ENCODE measurements at regions not wholly inside any gene's neighbourhood (a gene's known extent, or its start where the extent isn't known, plus 50 kb on each side); places are given as distances from the start of the nearest gene placed in this dataset.

GRCh38 chr9:109861499-109861898 lies 81.5 kb downstream of the PALM2AKAP2 start:
- TF ChIP-seq ZFP3 (CRISPR knock-in tag; IDR thresholded peaks at IDR 0.05) (no peak), RARB (CRISPR knock-in tag; IDR thresholded peaks at IDR 0.05) (no peak), ZNF8 (CRISPR knock-in tag; IDR thresholded peaks at IDR 0.05) (no peak), ZNF70 (CRISPR knock-in tag; IDR thresholded peaks at IDR 0.05) (no peak), POU6F1 (CRISPR knock-in tag; IDR thresholded peaks at IDR 0.05; ENCODE audit: borderline replicate concordance, low read depth) (no peak)
